ENCODE measurements at regions not wholly inside any gene's neighbourhood (a gene's known extent, or its start where the extent isn't known, plus 50 kb on each side); places are given as distances from the start of the nearest gene placed in this dataset.

GRCh38 chr2:220556658-220557057 lies 929.2 kb downstream of the SLC4A3 start:
- H3K4me3 ChIP-seq (ENCODE audit: low read depth, low read length): no peak overlapping the region
- no peak for TF ChIP-seq CTCF (IDR thresholded peaks at IDR 0.05; ENCODE audit: insufficient read depth, low read length, poor library complexity, severe bottlenecking)
- peak; percentile 43 for DNase-seq (ENCODE audit: low read depth)
- no peaks in the 10 kb centered on the region for H3K27me3 ChIP-seq (ENCODE audit: control insufficient read depth, insufficient read depth, low read length)
- H3K36me3 ChIP-seq (ENCODE audit: control insufficient read depth, insufficient read depth, low read length): no peaks in the 10 kb centered on the region

GRCh38 chr2:220560192-220560591 lies 932.8 kb downstream of the SLC4A3 start:
- Histone ChIP-seq H3K36me3 (ENCODE audit: control insufficient read depth, insufficient read depth, low read length) (no peaks in the 10 kb centered on the region), H3K4me3 (ENCODE audit: low read depth, low read length) (no peak overlapping the region), H3K27me3 (ENCODE audit: control insufficient read depth, insufficient read depth, low read length) (no peaks in the 10 kb centered on the region)
- no peak for TF ChIP-seq CTCF (IDR thresholded peaks at IDR 0.05; ENCODE audit: insufficient read depth, low read length, poor library complexity, severe bottlenecking)
- no peak for DNase-seq (ENCODE audit: low read depth)

GRCh38 chr2:220562375-220563140 lies 935.1 kb downstream of the SLC4A3 start:
- Histone ChIP-seq H3K36me3 (ENCODE audit: control insufficient read depth, insufficient read depth, low read length) (no peaks in the 10 kb centered on the region), H3K4me3 (ENCODE audit: low read depth, low read length) (no peak overlapping the region), H3K27me3 (ENCODE audit: control insufficient read depth, insufficient read depth, low read length) (no peaks in the 10 kb centered on the region)
- no peak for TF ChIP-seq CTCF (IDR thresholded peaks at IDR 0.05; ENCODE audit: insufficient read depth, low read length, poor library complexity, severe bottlenecking)
- no peak for DNase-seq (ENCODE audit: low read depth)

GRCh38 chr2:220568296-220568695 lies 940.9 kb downstream of the SLC4A3 start:
- no peak for TF ChIP-seq CTCF (IDR thresholded peaks at IDR 0.05; ENCODE audit: insufficient read depth, low read length, poor library complexity, severe bottlenecking)
- no peak for DNase-seq (ENCODE audit: low read depth)

GRCh38 chr2:220569112-220569897 lies 941.9 kb downstream of the SLC4A3 start:
- DNase-seq (ENCODE audit: low read depth): no peak
- H3K27me3 ChIP-seq (ENCODE audit: control insufficient read depth, insufficient read depth, low read length): no peaks in the 10 kb centered on the region
- H3K4me3 ChIP-seq (ENCODE audit: low read depth, low read length): no peak overlapping the region
- no peak for TF ChIP-seq CTCF (IDR thresholded peaks at IDR 0.05; ENCODE audit: insufficient read depth, low read length, poor library complexity, severe bottlenecking)
- H3K36me3 ChIP-seq (ENCODE audit: control insufficient read depth, insufficient read depth, low read length): no peaks in the 10 kb centered on the region

More at GRCh38 chr2:220568296-220568695, 940.9 kb downstream of the SLC4A3 start:
- Histone ChIP-seq H3K27me3 (ENCODE audit: control insufficient read depth, insufficient read depth, low read length) (no peaks in the 10 kb centered on the region), H3K36me3 (ENCODE audit: control insufficient read depth, insufficient read depth, low read length) (no peaks in the 10 kb centered on the region), H3K4me3 (ENCODE audit: low read depth, low read length) (no peak overlapping the region)

All from kidney epithelial cell (primary cell).